B cell (primary cell): ENCODE measurements at regions not wholly inside any gene's neighbourhood (a gene's known extent, or its start where the extent isn't known, plus 50 kb on each side); places are given as distances from the start of the nearest gene placed in this dataset.

ENCODE experiments used
- CTCF ChIP-seq: fragments of 200-600 bp; IDR thresholded peaks from one replicate; pipeline ENCODE4 v1.8.0; 2022; ENCODE audit warnings: antibody characterized with exemption, mild to moderate bottlenecking
- EZH2 ChIP-seq: IDR thresholded peaks from 2 replicates; pipeline ENCODE4 v1.6.1; 2012; ENCODE audit warnings: borderline replicate concordance, low read depth, mild to moderate bottlenecking, moderate library complexity, low read length; ENCODE audit not compliant: insufficient read depth, poor library complexity, severe bottlenecking

- no peak for TF ChIP-seq CTCF
- no peak for TF ChIP-seq EZH2
Observed at GRCh38 chr6:151749341-151749740, 58.1 kb upstream of the ESR1 start.
